ENCODE measurements at regions not wholly inside any gene's neighbourhood (a gene's known extent, or its start where the extent isn't known, plus 50 kb on each side); places are given as distances from the start of the nearest gene placed in this dataset.

DNA sequence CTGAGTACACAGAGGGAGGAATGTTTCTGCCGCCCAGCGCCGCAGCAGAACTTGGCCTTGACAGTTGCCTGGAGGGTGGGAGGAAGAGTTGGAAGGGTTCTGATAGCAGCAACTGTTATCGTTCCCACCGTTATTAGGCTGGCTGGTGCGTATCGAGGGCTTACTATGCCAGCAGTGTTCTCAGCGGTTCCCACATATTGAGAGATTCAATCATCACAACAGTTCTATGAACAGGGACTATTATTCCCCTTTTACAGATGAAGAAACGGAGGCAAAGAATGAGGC lies 380.1 kb upstream of the SULF2 start:
- DNase-seq, result no peak

DNA sequence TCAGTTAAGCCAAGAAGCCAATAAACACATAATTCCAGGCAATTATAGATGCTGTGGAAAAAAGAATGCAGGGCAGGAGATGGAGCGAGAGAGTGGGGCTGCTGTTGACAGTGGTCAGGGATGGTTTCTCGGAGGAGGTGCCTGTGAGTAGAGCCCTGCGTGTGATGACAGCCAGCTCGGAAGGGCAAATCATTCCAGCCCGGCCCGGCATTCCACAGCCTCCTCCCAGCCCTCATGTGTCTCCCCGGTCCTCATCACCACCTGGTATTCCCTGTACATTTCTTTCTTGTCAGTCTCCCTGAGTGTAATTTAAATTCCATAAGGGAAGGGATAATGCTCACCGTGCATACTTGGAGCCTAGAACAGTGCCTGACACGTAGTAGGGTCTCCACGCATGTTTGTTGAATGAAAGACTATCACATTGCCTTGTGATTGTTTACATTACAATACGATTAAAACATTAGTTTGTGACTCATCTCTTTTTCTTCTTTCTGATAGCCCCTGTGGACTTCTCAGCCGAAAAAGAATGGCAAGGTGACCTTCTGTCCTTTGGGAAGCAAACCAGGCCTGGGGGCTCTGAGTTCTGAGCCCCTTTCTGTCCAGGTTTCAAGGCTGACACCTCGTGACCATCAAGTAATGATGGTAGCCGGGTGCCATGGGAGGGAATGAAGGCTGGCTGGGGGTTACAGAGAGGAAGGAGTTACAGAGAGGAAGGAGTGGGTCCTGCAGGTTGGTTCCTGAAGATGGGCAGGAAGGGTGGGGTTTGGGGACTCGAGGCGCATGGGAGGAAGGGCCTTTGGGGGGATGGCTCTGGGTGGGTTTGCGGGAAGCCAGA lies 379.5 kb upstream of the SULF2 start:
- no peak for DNase-seq

DNA sequence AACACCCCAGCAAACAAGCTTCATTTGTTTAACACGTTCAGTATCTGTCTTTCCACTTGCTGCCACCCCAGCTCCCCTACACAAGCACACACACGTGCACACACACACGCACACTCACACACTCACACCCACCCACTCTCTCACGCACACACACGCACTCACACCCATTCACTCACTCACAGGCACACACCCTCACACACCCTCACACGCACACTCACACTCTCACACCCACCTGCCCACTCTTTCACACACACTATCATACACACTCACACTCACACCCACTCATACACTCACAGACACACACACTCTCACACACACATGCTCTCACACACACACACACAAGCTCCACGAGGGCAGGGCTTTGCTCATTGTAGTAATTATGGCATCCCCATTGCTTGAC lies 378.8 kb upstream of the SULF2 start:
- DNase-seq, result no peak

GRCh38 chr20:48163505-48163904 lies 378.2 kb upstream of the SULF2 start:
- no peak for DNase-seq

DNA sequence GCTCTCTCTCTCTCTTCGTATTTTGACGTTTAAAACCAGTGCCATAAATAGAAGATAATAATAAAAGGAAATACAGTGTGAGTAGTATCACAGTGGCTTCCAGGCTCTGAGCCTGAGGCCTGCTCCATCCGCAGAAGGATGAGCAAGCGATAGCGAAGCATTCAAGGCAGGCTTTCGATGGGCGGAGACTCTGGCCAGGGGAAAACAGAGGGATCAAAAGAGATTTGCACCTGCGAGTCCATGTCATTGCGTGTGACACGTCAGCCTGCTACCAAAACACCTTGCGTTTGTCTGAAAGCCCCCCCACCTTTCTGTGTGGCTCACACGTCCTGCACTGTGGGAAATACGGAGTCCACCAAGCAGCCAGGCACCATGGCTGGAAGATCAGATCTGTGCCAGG lies 377.3 kb upstream of the SULF2 start:
- DNase-seq, result no peak

GRCh38 chr20:48159145-48160008 lies 374.1 kb upstream of the SULF2 start:
- DNase-seq, result no peak

- no peak for DNase-seq
These were observed 372.7 kb upstream of the SULF2 start for GRCh38 chr20:48158014-48158413.

GRCh38 chr20:48156951-48157700 lies 371.8 kb upstream of the SULF2 start:
- DNase-seq, result no peak

- no peak for DNase-seq
These were observed 371.2 kb upstream of the SULF2 start for GRCh38 chr20:48156521-48156920.

DNA sequence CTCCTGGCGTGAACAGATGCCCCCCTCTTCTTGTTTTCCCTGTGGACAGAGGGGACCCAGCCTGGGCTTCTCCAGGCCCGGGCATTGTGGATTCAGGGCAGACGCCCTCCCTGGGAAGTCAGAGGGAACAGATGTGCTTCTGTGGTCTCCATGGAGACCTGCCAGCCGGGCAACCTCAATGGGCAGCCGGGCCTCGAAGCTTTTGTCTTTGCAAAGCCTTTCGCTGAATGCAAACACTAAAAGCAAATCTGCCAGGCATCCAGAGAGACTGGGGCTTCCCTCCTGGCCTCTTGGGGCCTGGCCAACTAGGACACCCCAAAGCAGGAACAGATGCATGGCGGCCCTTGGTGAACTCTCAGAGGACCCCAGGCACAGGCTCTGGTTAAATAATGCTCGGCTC lies 370.0 kb upstream of the SULF2 start:
- DNase-seq, result no peak

DNA sequence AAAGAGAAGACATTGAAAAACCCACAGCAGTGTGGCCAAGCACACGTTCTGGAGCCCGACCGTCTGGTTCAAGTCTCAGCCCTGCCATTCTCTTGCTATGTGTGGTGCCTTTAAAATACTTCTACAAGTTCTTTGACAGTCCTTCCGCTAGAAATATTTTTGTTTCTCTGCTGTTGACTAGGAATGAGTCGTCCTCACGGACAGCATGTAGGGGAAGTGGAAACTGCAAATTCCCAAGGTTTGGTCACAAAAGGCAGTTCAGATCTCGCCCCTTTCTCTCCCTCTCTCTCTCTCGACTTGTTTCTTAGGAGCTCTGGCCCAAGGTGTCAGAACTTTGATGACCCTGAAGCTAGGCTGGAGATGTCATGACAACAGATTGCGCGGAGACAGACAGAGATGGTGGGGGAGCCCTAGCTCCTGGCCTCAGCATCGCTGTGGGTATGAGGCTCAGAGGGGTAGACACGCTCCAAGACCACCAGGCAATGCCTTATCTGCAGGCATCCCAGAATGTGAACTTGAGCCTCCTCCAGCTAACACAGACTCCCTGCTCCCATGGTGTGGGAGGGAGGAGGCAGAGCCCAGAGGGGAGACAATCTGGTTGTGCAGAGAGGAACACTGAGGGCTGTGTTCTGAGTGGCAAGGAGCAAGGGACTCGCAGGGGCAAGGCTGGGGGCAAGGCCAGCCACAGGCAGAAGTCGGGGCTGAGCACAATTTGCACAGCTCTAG lies 368.9 kb upstream of the SULF2 start:
- no peak for DNase-seq

GRCh38 chr20:48153523-48153922 lies 368.2 kb upstream of the SULF2 start:
- no peak for DNase-seq

GRCh38 chr20:48153103-48153502 lies 367.8 kb upstream of the SULF2 start:
- no peak for DNase-seq

DNA sequence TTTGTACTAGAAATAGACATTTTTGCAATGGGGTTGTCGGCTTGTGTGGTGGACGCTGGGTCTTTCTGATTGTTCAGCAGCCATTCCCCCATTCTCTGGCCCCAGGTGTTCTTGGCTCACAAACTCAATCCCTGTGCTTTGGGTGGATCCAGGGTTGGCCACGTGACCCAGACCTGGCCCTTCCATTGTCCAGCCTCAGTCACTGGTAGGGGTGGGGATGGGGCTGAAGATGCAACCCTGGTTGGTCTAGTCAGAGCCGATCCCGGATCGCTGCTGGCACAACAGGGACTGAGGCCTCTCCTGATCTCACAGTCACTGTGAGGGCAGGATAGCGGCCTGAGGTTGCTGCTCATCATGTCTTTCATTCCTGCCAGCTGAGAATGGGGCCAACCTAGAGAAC lies 365.3 kb upstream of the SULF2 start:
- no peak for DNase-seq

DNA sequence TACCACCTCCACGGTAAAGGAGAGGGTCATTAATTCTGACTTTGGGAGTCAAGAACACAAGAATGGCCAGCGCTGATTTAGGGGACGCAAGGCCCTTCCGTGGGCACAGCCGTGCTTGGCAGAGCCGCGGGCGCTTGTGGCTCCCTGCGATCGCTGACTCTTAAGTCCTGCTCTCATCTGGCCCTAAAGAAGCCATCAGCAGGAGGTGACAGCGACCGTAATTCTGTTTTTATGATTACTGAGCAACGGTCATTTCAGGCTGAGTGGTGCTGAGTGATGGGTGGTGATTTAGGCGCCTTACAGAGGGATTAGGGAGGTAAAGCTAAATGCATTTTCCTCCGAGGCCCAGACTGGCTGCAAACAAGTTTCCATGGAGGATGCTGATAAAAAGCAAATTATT lies 364.6 kb upstream of the SULF2 start:
- DNase-seq, result no peak

GRCh38 chr20:48148916-48149672 lies 363.8 kb upstream of the SULF2 start:
- DNase-seq, result no peak

DNA sequence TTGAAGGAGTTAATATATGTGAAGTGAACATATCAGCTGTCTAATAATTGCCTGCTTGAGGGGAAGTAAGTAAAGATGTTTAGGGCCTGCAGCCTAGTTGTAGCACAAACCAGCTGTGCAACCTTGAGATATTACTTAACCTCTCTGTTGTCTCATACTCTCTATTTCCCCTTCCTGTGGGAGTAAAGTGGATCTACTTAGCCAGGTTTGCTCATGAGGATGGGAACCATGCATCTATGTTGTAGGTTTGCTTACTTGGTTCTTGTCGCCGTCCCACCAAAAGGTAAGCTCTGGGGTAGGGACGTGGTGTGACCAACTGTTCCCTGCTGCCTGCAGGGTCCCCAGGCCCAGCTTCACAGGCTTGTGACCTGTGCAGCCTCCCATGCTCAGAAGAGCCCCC lies 362.7 kb upstream of the SULF2 start:
- DNase-seq, result no peak

DNA sequence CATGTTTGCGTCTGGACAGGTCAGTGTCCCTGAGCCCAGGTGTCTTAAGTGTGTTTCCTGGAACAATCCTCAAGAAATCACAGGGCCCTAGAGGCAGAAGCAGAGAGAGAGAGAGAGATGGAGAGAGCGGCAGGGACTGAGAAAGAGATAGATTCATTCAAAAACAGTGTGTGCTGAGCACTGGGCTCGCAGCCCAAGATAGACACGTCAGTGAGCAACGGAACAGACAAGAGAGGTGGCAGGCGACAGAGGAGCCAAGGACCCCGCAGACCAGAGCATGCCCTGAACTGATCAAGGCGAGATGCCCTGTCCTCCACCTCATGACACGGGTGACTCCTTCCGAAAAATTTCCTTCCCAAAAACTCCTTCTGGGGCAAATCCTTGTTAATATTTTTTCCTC lies 362.0 kb upstream of the SULF2 start:
- DNase-seq, result no peak

DNA sequence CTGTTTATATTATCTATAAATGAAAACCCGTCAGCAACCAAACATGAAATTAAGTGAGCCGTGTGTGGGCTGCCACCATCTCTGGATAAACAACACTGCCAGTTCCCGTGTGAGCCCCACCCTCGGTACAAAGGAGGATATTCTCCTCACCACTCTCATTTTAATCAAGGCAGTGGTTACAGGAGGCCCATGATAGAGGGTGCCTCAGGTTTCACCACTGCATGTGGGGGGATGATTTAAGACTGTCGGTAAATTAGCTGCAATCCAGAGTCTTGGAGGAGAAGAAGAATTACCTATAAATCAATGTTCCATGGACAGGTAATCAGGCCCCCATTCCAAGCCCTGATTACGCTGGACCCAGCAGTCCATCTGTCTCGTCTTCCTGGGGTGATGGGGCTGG lies 361.6 kb upstream of the SULF2 start:
- DNase-seq, result no peak

DNA sequence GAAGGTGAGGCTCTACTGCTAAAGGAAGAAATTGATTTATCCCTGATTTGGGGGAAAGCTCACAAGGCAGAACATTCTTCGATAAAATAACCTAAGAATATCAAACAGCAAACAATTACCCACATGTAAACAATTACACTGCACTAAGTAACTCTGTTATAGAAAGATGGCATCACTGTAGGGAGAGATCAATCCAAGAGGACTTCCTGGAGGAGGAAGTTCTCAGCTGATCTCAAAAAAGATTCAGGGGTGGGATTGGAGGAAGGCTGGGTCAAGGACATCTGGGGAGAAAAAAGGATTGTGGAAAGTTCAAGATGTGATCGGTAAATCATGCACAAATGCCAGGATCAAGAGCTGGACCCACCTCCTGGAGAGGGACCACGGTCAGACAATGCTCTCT lies 361.0 kb upstream of the SULF2 start:
- DNase-seq, result no peak

DNA sequence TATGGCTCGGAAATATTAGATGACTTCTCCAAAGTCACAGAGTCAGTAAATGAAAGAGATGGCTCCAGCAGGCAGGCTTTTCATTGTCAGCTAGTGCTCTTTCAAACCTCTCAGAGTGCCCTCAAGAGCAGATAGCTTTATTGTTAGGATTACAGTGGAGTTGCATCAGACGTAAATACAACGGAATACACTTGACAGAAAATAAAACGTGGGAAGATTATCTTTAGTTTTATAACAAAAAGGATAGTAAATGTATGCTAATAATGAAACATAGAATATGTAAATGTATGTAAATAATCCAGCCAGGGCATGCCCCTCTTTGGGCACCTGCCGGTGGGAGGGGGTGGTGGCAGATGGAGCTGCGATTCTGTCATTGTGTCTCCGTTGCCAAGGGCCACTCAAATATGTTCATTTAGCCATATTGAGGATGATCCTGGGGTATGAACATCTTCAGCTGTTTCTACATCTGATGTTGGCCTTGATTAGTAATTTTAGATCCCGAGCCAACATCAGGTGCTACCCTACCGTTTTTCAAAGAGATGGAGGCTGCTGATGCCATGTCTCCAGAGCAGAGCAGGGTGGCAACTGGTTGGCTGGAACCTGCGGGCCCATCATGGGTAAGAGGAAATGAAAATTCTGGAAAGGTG lies 358.3 kb upstream of the SULF2 start:
- DNase-seq, result no peak

DNA sequence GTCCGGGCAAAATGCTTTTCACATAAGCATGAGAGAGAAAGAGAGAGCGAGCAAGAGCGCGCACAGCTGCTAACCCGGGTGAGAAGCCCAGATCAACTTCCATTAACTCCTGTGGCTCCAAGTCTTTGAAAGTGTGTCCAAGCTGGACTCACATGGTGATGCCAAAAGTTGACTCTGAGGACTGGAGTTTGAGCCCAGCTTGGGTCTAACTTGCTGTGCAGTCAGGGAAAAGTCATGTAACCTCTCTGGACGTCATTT lies 357.2 kb upstream of the SULF2 start:
- DNase-seq, result no peak
